GM12891 (cell line): ENCODE measurements at regions not wholly inside any gene's neighbourhood (a gene's known extent, or its start where the extent isn't known, plus 50 kb on each side); places are given as distances from the start of the nearest gene placed in this dataset.

ENCODE experiments used
- PAX5 ChIP-seq: IDR thresholded peaks from 2 replicates; pipeline ENCODE4 v1.6.1; 2011; ENCODE audit warnings: low read length, moderate library complexity, mild to moderate bottlenecking; ENCODE audit not compliant: insufficient read depth, severe bottlenecking
- POLR2A ChIP-seq: IDR thresholded peaks from 2 replicates; pipeline ENCODE4 v1.6.1; 2011; ENCODE audit warnings: low read depth, low read length, control low read depth
- POLR2AphosphoS5 ChIP-seq: IDR thresholded peaks from 2 replicates; pipeline ENCODE4 v1.6.1; 2011; ENCODE audit warnings: low read depth, low read length, control low read depth
- POU2F2 ChIP-seq: IDR thresholded peaks from 2 replicates; pipeline ENCODE4 v1.6.1; 2011; ENCODE audit warnings: low read depth, mild to moderate bottlenecking, control low read depth, low read length, moderate library complexity
- SPI1 ChIP-seq: IDR thresholded peaks from 2 replicates; pipeline ENCODE4 v1.6.1; 2011; ENCODE audit warnings: low read depth, low read length, control low read depth
- TAF1 ChIP-seq: IDR thresholded peaks from 2 replicates; pipeline ENCODE4 v1.6.1; 2011; ENCODE audit warnings: low read depth, low read length, control low read depth

GRCh38 chr11:37442576-37442975, 844.5 kb upstream of the RAG2 start:
- TF ChIP-seq POLR2A (no peak), TAF1 (no peak), POLR2AphosphoS5 (no peak), SPI1 (no peak), PAX5 (no peak), POU2F2 (no peak)
